ENCODE measurements at regions not wholly inside any gene's neighbourhood (a gene's known extent, or its start where the extent isn't known, plus 50 kb on each side); places are given as distances from the start of the nearest gene placed in this dataset.
"Not testable (repeated sequence)": the region's sequence is repeated elsewhere in the genome, so short reads cannot be mapped to it uniquely, and the experiment has no call there.

GRCh38 chr1:74963120-74963519, 171.1 kb upstream of the LHX8 start:
- H3K4me3 ChIP-seq (ENCODE audit: low read length): no peak overlapping the region
- TF ChIP-seq, protein P1, sequence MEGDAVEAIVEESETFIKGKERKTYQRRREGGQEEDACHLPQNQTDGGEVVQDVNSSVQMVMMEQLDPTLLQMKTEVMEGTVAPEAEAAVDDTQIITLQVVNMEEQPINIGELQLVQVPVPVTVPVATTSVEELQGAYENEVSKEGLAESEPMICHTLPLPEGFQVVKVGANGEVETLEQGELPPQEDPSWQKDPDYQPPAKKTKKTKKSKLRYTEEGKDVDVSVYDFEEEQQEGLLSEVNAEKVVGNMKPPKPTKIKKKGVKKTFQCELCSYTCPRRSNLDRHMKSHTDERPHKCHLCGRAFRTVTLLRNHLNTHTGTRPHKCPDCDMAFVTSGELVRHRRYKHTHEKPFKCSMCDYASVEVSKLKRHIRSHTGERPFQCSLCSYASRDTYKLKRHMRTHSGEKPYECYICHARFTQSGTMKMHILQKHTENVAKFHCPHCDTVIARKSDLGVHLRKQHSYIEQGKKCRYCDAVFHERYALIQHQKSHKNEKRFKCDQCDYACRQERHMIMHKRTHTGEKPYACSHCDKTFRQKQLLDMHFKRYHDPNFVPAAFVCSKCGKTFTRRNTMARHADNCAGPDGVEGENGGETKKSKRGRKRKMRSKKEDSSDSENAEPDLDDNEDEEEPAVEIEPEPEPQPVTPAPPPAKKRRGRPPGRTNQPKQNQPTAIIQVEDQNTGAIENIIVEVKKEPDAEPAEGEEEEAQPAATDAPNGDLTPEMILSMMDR (IDR thresholded peaks at IDR 0.05; ENCODE audit: insufficient read depth, low read depth, low read length, missing control alignments): no peak
- no peak for DNase-seq (ENCODE audit: low read depth)

- TF ChIP-seq, protein P1 (IDR thresholded peaks at IDR 0.05; ENCODE audit: insufficient read depth, low read depth, low read length, missing control alignments): no peak
- no peak overlapping the region for H3K4me3 ChIP-seq (ENCODE audit: low read length)
- DNase-seq (ENCODE audit: low read depth): peak; percentile 39
These were observed 169.6 kb upstream of the LHX8 start for GRCh38 chr1:74964508-74965102.

DNA sequence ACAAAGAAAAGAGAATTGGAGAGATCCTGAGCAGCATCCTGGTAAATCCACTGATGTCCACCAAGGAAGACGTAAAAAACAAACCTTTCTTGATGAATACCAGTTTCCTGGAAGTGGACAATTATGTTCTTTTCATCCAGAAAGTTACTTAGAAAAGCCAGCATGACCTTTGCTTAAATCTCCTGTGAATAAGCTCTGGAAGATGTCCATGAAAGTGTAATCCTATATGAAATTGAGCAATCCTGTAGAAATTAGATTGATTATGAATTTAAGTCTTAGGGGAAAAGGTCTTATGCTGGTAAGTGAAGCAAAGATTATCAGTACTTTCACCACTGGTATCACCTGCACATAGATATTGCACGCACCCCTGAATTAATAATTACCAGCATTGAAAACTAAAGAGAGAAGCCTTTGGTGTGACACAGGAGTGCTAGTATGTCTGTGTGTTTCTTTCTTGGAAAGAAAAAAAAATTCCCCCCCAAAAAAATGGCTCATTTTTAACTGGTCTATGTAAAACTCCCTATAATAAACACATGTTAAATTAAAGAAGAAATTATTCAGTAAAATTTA, 164.5 kb upstream of the LHX8 start:
- no peak overlapping the region for H3K4me3 ChIP-seq (ENCODE audit: low read length)
- TF ChIP-seq, protein P1 (IDR thresholded peaks at IDR 0.05; ENCODE audit: insufficient read depth, low read depth, low read length, missing control alignments): no peak
- DNase-seq (ENCODE audit: low read depth): no peak

GRCh38 chr1:74971982-74972381, 162.2 kb upstream of the LHX8 start:
- peak; percentile 1 for DNase-seq (ENCODE audit: low read depth)
- H3K4me3 ChIP-seq (ENCODE audit: low read length): no peak overlapping the region
- TF ChIP-seq, protein P1 (IDR thresholded peaks at IDR 0.05; ENCODE audit: insufficient read depth, low read depth, low read length, missing control alignments): no peak

DNA sequence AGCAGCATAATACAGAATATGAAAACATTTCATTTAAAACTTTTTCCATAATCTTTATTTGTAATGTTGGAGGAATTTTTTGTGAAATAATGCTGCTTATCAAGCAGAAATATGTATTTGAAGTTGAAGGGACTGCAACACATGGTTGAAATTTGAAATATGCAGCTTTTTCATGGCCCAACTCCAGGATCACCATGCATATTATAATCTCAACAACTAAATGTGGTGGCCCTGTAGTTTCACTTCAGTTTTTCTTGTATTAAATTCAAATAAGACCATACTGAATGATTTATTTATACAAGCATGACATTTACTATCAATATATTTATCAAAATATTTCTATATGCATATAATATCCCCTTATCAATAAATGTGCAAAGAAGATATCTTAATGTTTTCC, 157.7 kb upstream of the LHX8 start:
- TF ChIP-seq, protein P1 (IDR thresholded peaks at IDR 0.05; ENCODE audit: insufficient read depth, low read depth, low read length, missing control alignments): no peak
- H3K4me3 ChIP-seq (ENCODE audit: low read length): no peak overlapping the region
- no peak for DNase-seq (ENCODE audit: low read depth)

DNA sequence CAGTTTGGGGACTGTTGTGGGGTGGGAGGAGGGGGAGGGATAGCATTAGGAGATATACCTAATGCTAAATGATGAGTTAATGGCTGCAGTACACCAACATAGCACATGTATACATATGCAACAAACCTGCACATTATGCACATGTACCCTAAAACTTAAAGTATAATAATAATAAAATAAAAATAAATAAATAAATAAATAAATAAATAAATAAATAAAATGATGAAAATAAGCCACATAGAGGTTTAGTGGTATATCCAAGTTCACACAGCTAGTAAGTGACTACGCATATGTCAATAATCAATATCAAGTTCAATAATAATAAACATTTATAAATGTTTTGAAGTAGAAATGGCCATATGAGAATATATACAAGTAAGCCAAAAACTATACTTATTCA, 141.7 kb upstream of the LHX8 start:
- not testable (repeated sequence) for H3K4me3 ChIP-seq (ENCODE audit: low read length); DNase-seq (ENCODE audit: low read depth)

GRCh38 chr1:74995821-74996220, 138.4 kb upstream of the LHX8 start:
- TF ChIP-seq, protein P1 (IDR thresholded peaks at IDR 0.05; ENCODE audit: insufficient read depth, low read depth, low read length, missing control alignments): no peak
- no peak overlapping the region for H3K4me3 ChIP-seq (ENCODE audit: low read length)
- DNase-seq (ENCODE audit: low read depth): no peak

Data from epithelial cell of esophagus (primary cell).